Choroid plexus epithelial cell (primary cell): ENCODE measurements at regions not wholly inside any gene's neighbourhood (a gene's known extent, or its start where the extent isn't known, plus 50 kb on each side); places are given as distances from the start of the nearest gene placed in this dataset.
"Not testable (repeated sequence)": the region's sequence is repeated elsewhere in the genome, so short reads cannot be mapped to it uniquely, and the experiment has no call there.

Source experiments
- DNase-seq: peaks from one replicate; pipeline ENCODE4 v3.0.0-alpha.2; 2010; ENCODE audit warnings: low read depth
- H3K4me3 ChIP-seq: 2 replicates; pipeline ENCODE4 v1.5.1; 2011; ENCODE audit warnings: low read depth, mild to moderate bottlenecking, control low read depth, low read length, moderate library complexity
- CTCF ChIP-seq: conservative IDR thresholded peaks from 2 replicates; pipeline ENCODE4 v1.5.1; 2011; ENCODE audit warnings: low read depth, mild to moderate bottlenecking, control low read depth, inconsistent platforms, low read length, moderate library complexity

GRCh38 chr3:191637611-191638010 is 176.6 kb downstream of the PYDC2 start:
- no peak for TF ChIP-seq CTCF
- H3K4me3 ChIP-seq: no peak overlapping the region
- DNase-seq: no peak

GRCh38 chr3:191641789-191642188 is 180.8 kb downstream of the PYDC2 start:
- DNase-seq: no peak
- no peak for TF ChIP-seq CTCF
- H3K4me3 ChIP-seq: no peak overlapping the region

- DNase-seq: no peak
- no peak for TF ChIP-seq CTCF
- H3K4me3 ChIP-seq: no peak overlapping the region
These were observed 183.3 kb downstream of the PYDC2 start for GRCh38 chr3:191644291-191644690.

GRCh38 chr3:191646242-191646641 is 185.3 kb downstream of the PYDC2 start:
- no peak overlapping the region for H3K4me3 ChIP-seq
- no peak for TF ChIP-seq CTCF
- DNase-seq: no peak

- no peak overlapping the region for H3K4me3 ChIP-seq
- no peak for DNase-seq
- TF ChIP-seq CTCF: no peak
These were observed 187.8 kb downstream of the PYDC2 start for GRCh38 chr3:191648787-191649186.

GRCh38 chr3:191649626-191650025 is 188.7 kb downstream of the PYDC2 start:
- DNase-seq: no peak
- TF ChIP-seq CTCF: no peak
- H3K4me3 ChIP-seq: no peak overlapping the region

- not testable (repeated sequence) for DNase-seq
These were observed 197.9 kb downstream of the PYDC2 start for GRCh38 chr3:191658781-191659419.

GRCh38 chr3:191662150-191662549 is 201.2 kb downstream of the PYDC2 start:
- not testable (repeated sequence) for H3K4me3 ChIP-seq, DNase-seq

More at GRCh38 chr3:191658781-191659419, 197.9 kb downstream of the PYDC2 start:
- H3K4me3 ChIP-seq: not testable (repeated sequence)
